Keratinocyte (primary cell): ENCODE measurements at regions not wholly inside any gene's neighbourhood (a gene's known extent, or its start where the extent isn't known, plus 50 kb on each side); places are given as distances from the start of the nearest gene placed in this dataset.

ENCODE experiments used
- DNase-seq: peaks from one replicate; pipeline ENCODE4 v3.0.0-alpha.2; 2011; ENCODE audit warnings: low read depth, missing footprints, low spot score
- FAIRE-seq: peaks from 2 replicates; lab custom pipeline; 2011; peaks lifted over from hg19 to GRCh38; lab: Jason Lieb, UNC
- H2AFZ ChIP-seq: 2 replicates; pipeline ENCODE4 v1.6.0; 2012; ENCODE audit warnings: low read length, control low read depth, inconsistent platforms; ENCODE audit not compliant: control insufficient read depth
- H3K27ac ChIP-seq: 2 replicates; pipeline ENCODE4 v1.5.1; 2011; ENCODE audit warnings: low read length; ENCODE audit not compliant: control insufficient read depth, insufficient read depth
- H3K27me3 ChIP-seq: 3 replicates; pipeline ENCODE4 v1.6.0; 2011; ENCODE audit warnings: low read length; ENCODE audit not compliant: control insufficient read depth, insufficient read depth; ENCODE audit errors: extremely low read depth
- H3K36me3 ChIP-seq, 2 experiments: 2 replicates in 1 of 2; 3 replicates in 1 of 2; pipeline ENCODE4 v1.5.1; 2011; ENCODE audit warnings: low read length in 2 of 2, mild to moderate bottlenecking in 1 of 2; ENCODE audit not compliant: control insufficient read depth in 2 of 2, insufficient read depth in 2 of 2; ENCODE audit errors: extremely low read depth in 1 of 2
- H3K4me1 ChIP-seq: 3 replicates; pipeline ENCODE4 v1.5.1; 2011; ENCODE audit warnings: low read length; ENCODE audit not compliant: control insufficient read depth, insufficient read depth; ENCODE audit errors: extremely low read depth
- H3K4me2 ChIP-seq: 3 replicates; pipeline ENCODE4 v1.6.0; 2011; ENCODE audit warnings: low read depth, low read length; ENCODE audit not compliant: control insufficient read depth, insufficient read depth; ENCODE audit errors: extremely low read depth
- H3K4me3 ChIP-seq, 3 experiments: fragments of 200-600 bp in 1 of 3; sonication (generic) in 1 of 3; 2 replicates in 2 of 3; 3 replicates in 1 of 3; pipeline ENCODE4 v1.5.1; 2011 to 2016; ENCODE audit warnings: low read length in 3 of 3, mild to moderate bottlenecking in 3 of 3, control low read depth in 2 of 3, inconsistent platforms in 1 of 3, low read depth in 1 of 3, mixed read lengths in 1 of 3, mixed run types in 1 of 3, moderate library complexity in 1 of 3; ENCODE audit not compliant: control insufficient read depth in 2 of 3, insufficient read depth in 2 of 3; ENCODE audit errors: extremely low read depth in 1 of 3
- H3K79me2 ChIP-seq: 2 replicates; pipeline ENCODE4 v1.6.0; 2012; ENCODE audit warnings: low read length; ENCODE audit not compliant: control insufficient read depth, insufficient read depth
- H3K9ac ChIP-seq: 3 replicates; pipeline ENCODE4 v1.6.0; 2011; ENCODE audit warnings: low read length; ENCODE audit not compliant: control insufficient read depth, insufficient read depth; ENCODE audit errors: extremely low read depth
- H3K9me1 ChIP-seq: 3 replicates; pipeline ENCODE4 v1.6.0; 2011; ENCODE audit warnings: low read length; ENCODE audit not compliant: control insufficient read depth, insufficient read depth; ENCODE audit errors: extremely low read depth
- H3K9me3 ChIP-seq: 2 replicates; pipeline ENCODE4 v1.5.1; 2012; ENCODE audit warnings: low read depth, low read length; ENCODE audit not compliant: control insufficient read depth
- H4K20me1 ChIP-seq: 3 replicates; pipeline ENCODE4 v1.6.0; 2011; ENCODE audit warnings: low read length; ENCODE audit not compliant: control insufficient read depth, insufficient read depth; ENCODE audit errors: extremely low read depth
- EZH2 ChIP-seq: IDR thresholded peaks from one replicate; pipeline ENCODE4 v1.6.1; 2012; ENCODE audit warnings: inconsistent platforms, mild to moderate bottlenecking, low read length, moderate library complexity
- dilution Hi-C: fragments of 300-500 bp; cut with MboI; formaldehyde crosslinking; loops from one replicate; pipeline ENCODE4 v1.7.0; 2020; ENCODE audit warnings: low sequenced_read_pairs; ENCODE audit not compliant: extremely low pct_ligation_motif_present
- TF ChIP-seq, protein P1 (sequence below), 3 experiments: IDR thresholded peaks in 1 of 3; conservative IDR thresholded peaks in 1 of 3; optimal IDR thresholded peaks in 1 of 3; 2 replicates in 2 of 3; 3 replicates in 1 of 3; pipeline versions ENCODE3 to v1.5.1; 2011; ENCODE audit warnings: low read length in 3 of 3, mild to moderate bottlenecking in 3 of 3, moderate library complexity in 2 of 3, control low read depth in 1 of 3, inconsistent platforms in 1 of 3; ENCODE audit not compliant: insufficient read depth in 2 of 3; ENCODE audit errors: extremely low read depth in 1 of 3

GRCh38 chrX:84893897-84894296 lies 109.8 kb upstream of the APOOL start:
- dilution Hi-C loops = no loop called here
- Histone ChIP-seq H3K36me3 (no peaks in the 10 kb centered on the region), H3K9me3 (no peaks in the 10 kb centered on the region), H3K9me1 (no peaks in the 10 kb centered on the region), H3K27me3 (no peaks in the 10 kb centered on the region), H3K9ac (no peak overlapping the region), H2AFZ (no peak overlapping the region), H3K4me3 (no peak overlapping the region), H3K27ac (no peak overlapping the region), H3K4me1 (no peaks in the 10 kb centered on the region), H3K4me2 (no peak overlapping the region), H4K20me1 (no peaks in the 10 kb centered on the region), H3K79me2 (no peaks in the 10 kb centered on the region)
- FAIRE-seq (no peak), DNase-seq (no peak)
- TF ChIP-seq EZH2 = no peak
- TF ChIP-seq, protein P1, sequence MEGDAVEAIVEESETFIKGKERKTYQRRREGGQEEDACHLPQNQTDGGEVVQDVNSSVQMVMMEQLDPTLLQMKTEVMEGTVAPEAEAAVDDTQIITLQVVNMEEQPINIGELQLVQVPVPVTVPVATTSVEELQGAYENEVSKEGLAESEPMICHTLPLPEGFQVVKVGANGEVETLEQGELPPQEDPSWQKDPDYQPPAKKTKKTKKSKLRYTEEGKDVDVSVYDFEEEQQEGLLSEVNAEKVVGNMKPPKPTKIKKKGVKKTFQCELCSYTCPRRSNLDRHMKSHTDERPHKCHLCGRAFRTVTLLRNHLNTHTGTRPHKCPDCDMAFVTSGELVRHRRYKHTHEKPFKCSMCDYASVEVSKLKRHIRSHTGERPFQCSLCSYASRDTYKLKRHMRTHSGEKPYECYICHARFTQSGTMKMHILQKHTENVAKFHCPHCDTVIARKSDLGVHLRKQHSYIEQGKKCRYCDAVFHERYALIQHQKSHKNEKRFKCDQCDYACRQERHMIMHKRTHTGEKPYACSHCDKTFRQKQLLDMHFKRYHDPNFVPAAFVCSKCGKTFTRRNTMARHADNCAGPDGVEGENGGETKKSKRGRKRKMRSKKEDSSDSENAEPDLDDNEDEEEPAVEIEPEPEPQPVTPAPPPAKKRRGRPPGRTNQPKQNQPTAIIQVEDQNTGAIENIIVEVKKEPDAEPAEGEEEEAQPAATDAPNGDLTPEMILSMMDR (optimal IDR thresholded peaks at IDR 0.05 in 1 of 3, IDR thresholded peaks at IDR 0.05 in 1 of 3, conservative IDR thresholded peaks at IDR 0.05 in 1 of 3; ENCODE audit: extremely low read depth in 1 of 3, insufficient read depth in 2 of 3, low read length in 3 of 3) = no peak

DNA sequence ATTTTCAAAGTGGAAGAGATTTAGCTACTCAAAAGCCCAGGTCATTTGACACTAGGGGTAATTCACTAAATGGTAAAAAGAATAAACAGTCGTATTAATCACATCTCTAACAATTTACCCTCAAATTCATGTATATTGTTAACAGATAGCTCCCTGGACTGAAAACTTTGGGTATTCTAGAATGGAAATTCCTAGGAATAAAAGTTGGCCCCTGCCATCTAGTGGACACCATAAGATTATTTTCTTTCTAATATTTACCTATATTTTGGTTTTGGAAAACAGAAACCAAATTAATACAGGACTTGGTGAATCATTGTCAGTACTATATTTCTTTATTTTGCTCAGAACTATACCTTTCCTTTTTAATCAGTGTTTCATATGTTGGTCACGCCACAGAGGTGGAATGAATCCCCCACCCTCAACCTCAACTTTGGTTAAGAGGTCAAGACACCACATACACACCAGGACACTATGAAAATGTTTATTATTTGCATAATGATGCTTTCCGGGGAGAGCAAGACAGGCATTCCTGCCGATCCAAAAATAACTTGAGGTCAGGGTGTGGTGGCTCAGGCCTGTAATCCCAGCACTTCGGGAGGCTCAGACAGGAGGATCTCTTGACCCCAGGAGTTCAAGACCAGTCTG lies 96.2 kb upstream of the APOOL start:
- FAIRE-seq = no peak
- H3K9ac ChIP-seq = no peak overlapping the region
- TF ChIP-seq EZH2 = no peak
- TF ChIP-seq, protein P1 (optimal IDR thresholded peaks at IDR 0.05 in 1 of 3, IDR thresholded peaks at IDR 0.05 in 1 of 3, conservative IDR thresholded peaks at IDR 0.05 in 1 of 3; ENCODE audit: extremely low read depth in 1 of 3, insufficient read depth in 2 of 3, low read length in 3 of 3) = peak in 1 of 3 experiments; percentile 18
- no peak overlapping the region for H3K4me3 ChIP-seq
- H3K27ac ChIP-seq = no peak overlapping the region
- no peak for DNase-seq
- no peak overlapping the region for H2AFZ ChIP-seq
- no peaks in the 10 kb centered on the region for H3K79me2 ChIP-seq
- no peaks in the 10 kb centered on the region for H3K9me3 ChIP-seq
- H3K36me3 ChIP-seq = no peaks in the 10 kb centered on the region
- H3K9me1 ChIP-seq = no peaks in the 10 kb centered on the region
- dilution Hi-C loops = no loop called here
- no peak overlapping the region for H3K4me2 ChIP-seq
- H4K20me1 ChIP-seq = no peaks in the 10 kb centered on the region
- H3K4me1 ChIP-seq = no peaks in the 10 kb centered on the region
- H3K27me3 ChIP-seq = no peaks in the 10 kb centered on the region
